IMR-90 (cell line): ENCODE measurements at regions not wholly inside any gene's neighbourhood (a gene's known extent, or its start where the extent isn't known, plus 50 kb on each side); places are given as distances from the start of the nearest gene placed in this dataset.

Experiments
- BHLHE40 ChIP-seq: fragments of 150-350 bp; IDR thresholded peaks from 2 replicates; pipeline ENCODE4 v1.6.1; 2016; ENCODE audit warnings: mild to moderate bottlenecking, low read depth, low read length
- CEBPB ChIP-seq: IDR thresholded peaks from 2 replicates; pipeline ENCODE4 v1.6.1; 2012; ENCODE audit warnings: low read depth, low read length, improper control_type of control experiment
- CHD1 ChIP-seq: IDR thresholded peaks from 2 replicates; pipeline ENCODE4 v1.6.1; 2012; ENCODE audit warnings: low read depth, low read length, improper control_type of control experiment
- CTCF ChIP-seq: conservative IDR thresholded peaks from 2 replicates; pipeline ENCODE4 v1.5.1; 2012; ENCODE audit warnings: mild to moderate bottlenecking, low read depth, low read length, improper control_type of control experiment
- ELK1 ChIP-seq: fragments of 150-350 bp; IDR thresholded peaks from 2 replicates; pipeline ENCODE4 v1.6.1; 2016; ENCODE audit warnings: low read depth, mild to moderate bottlenecking, low read length, moderate library complexity, borderline replicate concordance
- FOS ChIP-seq: fragments of 150-350 bp; IDR thresholded peaks from 2 replicates; pipeline ENCODE4 v1.6.1; 2016; ENCODE audit warnings: low read depth, low read length
- MAFK ChIP-seq: IDR thresholded peaks from 2 replicates; pipeline ENCODE4 v1.6.1; 2012; ENCODE audit warnings: low read depth, low read length, improper control_type of control experiment
- MAZ ChIP-seq: IDR thresholded peaks from 2 replicates; pipeline ENCODE4 v1.6.1; 2012; ENCODE audit warnings: low read depth, mild to moderate bottlenecking, low read length, improper control_type of control experiment, moderate library complexity, borderline replicate concordance
- NFE2L2 ChIP-seq: fragments of 150-350 bp; IDR thresholded peaks from 2 replicates; pipeline ENCODE4 v1.6.1; 2016; ENCODE audit warnings: low read depth, mild to moderate bottlenecking, low read length
- POLR2A ChIP-seq: IDR thresholded peaks from 2 replicates; pipeline ENCODE4 v1.6.1; 2012; ENCODE audit warnings: mild to moderate bottlenecking, low read depth, low read length
- RCOR1 ChIP-seq: IDR thresholded peaks from 2 replicates; pipeline ENCODE4 v1.6.1; 2012; ENCODE audit warnings: mild to moderate bottlenecking, low read length, improper control_type of control experiment; ENCODE audit not compliant: insufficient replicate concordance
- SMC3 ChIP-seq: fragments of 150-350 bp; IDR thresholded peaks from 2 replicates; pipeline ENCODE4 v1.6.1; 2016; ENCODE audit warnings: low read depth, mild to moderate bottlenecking, antibody characterized with exemption, low read length, moderate library complexity
- USF2 ChIP-seq: fragments of 150-350 bp; IDR thresholded peaks from 2 replicates; pipeline ENCODE4 v1.6.1; 2017; ENCODE audit warnings: mild to moderate bottlenecking, antibody characterized with exemption, low read length, low read depth

GRCh38 chr20:18971574-18971973 lies 158.0 kb downstream of the SCP2D1 start:
- TF ChIP-seq CTCF (no peak), POLR2A (no peak), SMC3 (no peak), CHD1 (no peak), RCOR1 (no peak), BHLHE40 (no peak), NFE2L2 (no peak), USF2 (no peak), CEBPB (no peak), MAFK (no peak), MAZ (no peak), FOS (no peak), ELK1 (no peak)
